Hematopoietic multipotent progenitor cell treated with erythropoietin and hydrocortisone succinate and interleukin-3 and kit ligand, for 15 days (in vitro differentiated cells): ENCODE measurements at regions not wholly inside any gene's neighbourhood (a gene's known extent, or its start where the extent isn't known, plus 50 kb on each side); places are given as distances from the start of the nearest gene placed in this dataset.

Experiments used
- DNase-seq: peaks from one replicate; pipeline ENCODE4 v3.0.0-alpha.2; 2015; ENCODE audit warnings: low spot score

DNA sequence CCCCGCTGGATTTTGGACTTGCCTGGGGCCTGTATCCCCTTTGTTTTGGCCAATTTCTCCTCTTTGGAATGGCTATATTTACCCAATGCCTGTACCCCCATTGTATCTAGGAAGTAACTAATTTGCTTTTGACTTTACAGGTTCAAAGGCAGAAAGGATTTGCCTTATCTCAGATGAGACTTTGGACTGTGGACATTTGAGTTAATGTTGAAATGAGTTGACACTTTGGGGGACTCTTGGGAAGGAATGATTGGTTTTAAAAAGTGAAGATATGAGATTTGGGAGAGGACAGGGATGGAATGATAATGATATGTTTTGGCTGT is 1220.3 kb upstream of the CITED2 start:
- no peak for DNase-seq

DNA sequence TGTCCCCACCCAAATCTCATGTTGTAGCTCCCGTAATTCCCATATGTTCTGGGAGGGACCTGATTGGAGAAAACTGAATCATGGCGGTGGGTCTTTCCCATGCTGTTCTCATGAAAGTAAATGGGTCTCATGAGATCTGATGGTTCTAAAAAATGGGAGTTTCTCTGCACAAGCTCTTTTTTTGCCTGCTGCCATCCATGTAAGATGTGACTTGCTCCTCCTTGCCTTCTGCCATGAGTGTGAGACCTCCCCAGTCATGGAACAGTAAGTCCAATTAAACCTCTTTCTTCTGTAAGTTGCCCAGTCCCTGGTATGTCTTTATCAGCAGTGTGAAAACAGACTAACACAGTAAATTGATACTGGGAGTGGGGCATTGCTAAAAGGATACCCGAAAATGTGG is 1218.4 kb upstream of the CITED2 start:
- no peak for DNase-seq

DNA sequence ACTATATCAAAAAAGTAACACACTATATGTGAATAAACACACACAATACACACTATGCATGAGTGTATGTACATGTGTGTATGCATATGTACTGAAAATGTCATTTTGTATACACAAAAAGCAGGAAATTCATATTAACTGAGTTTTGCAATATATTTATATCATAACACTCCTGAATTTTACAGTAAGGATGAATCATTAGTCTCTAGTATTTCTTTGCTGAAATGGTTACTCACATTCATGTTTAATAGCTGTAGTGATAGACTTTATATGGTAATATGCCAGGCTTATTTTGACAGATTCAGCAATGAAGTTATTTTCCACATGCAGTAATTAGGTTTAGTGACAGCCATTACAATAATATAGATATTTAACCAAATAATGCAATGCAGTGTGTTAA is 1216.2 kb upstream of the CITED2 start:
- no peak for DNase-seq

- no peak for DNase-seq
Measured at GRCh38 chr6:140586426-140587061, 1212.1 kb upstream of the CITED2 start.

- DNase-seq: no peak
Measured at GRCh38 chr6:140581601-140582000, 1207.2 kb upstream of the CITED2 start.

GRCh38 chr6:140579918-140580317 is 1205.5 kb upstream of the CITED2 start:
- DNase-seq: no peak

- no peak for DNase-seq
Measured at GRCh38 chr6:140576004-140576555, 1201.6 kb upstream of the CITED2 start.

- no peak for DNase-seq
Measured at GRCh38 chr6:140572867-140573266, 1198.4 kb upstream of the CITED2 start.

DNA sequence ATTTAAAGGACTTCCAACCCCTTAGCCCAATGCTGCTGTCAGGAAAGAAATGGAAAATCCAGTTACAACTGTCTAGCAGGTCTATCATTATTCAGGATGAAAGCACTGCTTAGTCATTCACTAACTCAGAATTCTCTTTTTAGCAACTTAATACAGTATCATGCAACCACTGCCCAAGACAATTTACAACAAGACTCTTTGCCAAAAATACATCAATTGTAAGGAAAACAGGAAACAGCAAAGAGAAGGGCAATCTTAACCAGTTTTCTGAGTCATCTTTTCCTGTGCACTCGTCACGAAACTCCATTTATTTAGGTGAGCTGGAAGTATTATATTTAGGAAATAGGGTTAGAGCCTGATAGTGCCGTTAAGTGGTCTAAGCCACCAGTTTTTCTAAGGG is 1197.7 kb upstream of the CITED2 start:
- DNase-seq: no peak

- no peak for DNase-seq
Measured at GRCh38 chr6:140571145-140571544, 1196.7 kb upstream of the CITED2 start.

DNA sequence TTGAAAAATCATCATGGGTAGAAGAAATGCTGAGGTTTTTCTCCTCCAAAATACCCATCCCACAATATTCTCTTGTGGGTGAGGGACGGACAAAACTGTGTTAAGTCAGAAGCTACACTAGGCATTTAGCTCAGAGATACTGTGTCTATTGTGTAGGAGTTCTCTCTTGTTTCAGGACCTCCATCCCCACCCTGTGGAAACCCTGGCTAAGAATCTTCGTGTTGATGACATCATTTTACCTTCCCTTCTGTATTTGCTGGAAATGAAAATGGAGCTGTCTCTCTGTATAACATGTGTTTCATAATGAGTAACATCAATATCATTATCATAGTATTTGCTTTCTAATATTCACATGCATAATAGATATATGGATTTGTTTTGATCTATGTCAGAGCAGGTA is 1193.0 kb upstream of the CITED2 start:
- no peak for DNase-seq

DNA sequence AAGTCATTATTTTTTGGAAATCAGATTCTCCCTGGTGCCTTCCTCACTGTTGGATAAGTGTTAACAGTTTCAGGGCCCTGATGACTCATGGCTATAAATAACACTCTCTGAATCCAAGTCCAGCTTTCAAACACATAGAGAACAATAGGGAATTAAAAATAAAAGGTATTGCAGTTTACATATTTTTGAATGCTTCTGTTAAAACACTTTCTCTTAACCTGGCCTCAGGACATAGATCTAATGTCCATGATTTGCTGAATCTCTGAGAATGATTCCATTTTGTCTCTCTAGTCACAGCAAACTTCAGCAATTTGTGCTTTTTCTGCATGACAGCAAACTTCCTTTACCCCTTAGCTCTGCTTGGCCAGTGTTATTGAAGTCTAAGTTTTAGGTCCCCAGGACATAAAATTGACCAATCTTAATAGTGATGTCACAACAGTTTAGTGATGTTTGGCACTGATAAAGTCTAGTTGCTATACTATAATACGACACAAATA is 1192.4 kb upstream of the CITED2 start:
- DNase-seq: no peak

DNA sequence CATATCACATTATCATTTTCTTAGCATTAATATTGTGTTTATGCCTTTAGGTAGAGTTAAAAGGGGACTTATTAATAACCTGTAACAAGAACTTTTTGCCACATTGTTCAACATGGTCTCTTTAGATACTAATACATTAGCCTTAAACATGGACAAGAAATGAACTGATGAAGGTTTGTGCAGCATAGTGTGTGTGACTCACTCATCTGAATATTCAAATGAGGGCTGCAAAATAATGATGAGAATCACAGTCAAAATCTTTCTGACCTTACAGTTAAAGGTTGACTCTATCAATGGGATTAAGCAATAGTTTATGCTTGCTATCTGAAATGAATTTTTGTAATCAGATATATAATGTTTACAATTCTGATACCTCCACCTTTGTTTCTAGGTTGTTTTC is 1189.3 kb upstream of the CITED2 start:
- DNase-seq: no peak

GRCh38 chr6:140561701-140562100 is 1187.3 kb upstream of the CITED2 start:
- no peak for DNase-seq

GRCh38 chr6:140560671-140561070 is 1186.2 kb upstream of the CITED2 start:
- no peak for DNase-seq

DNA sequence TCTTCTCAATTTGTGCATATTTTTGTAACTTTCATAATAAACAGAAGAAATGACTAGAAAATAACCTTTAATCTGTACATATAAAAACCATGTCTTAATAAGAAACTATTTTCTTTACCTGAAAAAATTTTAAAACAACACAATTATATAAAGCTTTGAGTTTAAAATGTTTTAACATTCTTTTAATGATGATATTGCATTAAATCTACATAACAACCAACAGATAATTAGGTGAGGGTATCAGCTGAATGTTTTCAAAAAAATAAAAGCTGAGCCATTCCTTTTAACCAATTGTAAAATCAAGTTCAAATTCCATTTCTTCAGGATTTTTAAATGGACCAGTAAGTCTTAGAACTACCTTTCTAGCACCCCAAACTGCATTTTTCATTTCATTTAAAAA is 1185.0 kb upstream of the CITED2 start:
- no peak for DNase-seq

GRCh38 chr6:140554421-140554820 is 1180.0 kb upstream of the CITED2 start:
- DNase-seq: no peak

- DNase-seq: no peak
Measured at GRCh38 chr6:140548366-140548765, 1173.9 kb upstream of the CITED2 start.

DNA sequence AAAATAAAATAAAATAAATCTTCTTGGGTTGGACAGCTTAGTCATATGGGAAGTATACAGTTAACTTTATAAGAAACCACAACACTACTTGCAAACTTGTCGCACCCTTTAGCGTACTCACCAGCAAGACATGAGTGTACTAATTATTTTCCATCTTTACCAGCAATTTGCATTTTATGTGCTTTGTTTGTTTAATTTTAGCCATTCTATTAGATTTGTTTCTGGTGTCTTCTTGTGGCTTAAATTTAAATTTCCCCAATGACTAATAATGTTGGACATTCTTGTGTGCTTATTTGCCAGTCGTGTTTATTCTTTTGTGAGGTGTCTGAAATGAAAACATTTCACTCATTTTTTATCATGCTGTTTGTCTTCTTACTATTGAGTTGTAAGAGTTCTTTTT is 1172.2 kb upstream of the CITED2 start:
- DNase-seq: no peak

GRCh38 chr6:140544431-140544830 is 1170.0 kb upstream of the CITED2 start:
- no peak for DNase-seq

- DNase-seq: no peak
Measured at GRCh38 chr6:140542863-140543262, 1168.4 kb upstream of the CITED2 start.

DNA sequence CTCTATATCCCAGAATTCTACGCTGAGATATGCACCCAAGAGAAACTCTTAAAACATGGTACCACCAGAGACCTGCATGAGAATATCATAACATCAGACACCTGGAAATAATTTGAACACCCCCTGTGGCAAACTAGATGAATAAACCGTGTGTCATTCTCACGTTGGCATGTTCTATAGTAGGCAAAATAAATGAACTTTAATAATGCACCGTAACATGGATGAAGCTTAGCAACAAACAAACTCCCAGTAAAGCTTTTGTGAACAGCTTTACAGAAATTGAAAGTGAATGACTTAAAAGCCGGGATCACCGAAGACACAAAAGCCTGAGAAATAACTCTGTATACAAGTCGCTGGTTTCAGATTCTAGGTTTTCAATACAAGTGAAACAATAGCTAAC is 1166.8 kb upstream of the CITED2 start:
- no peak for DNase-seq

- no peak for DNase-seq
Measured at GRCh38 chr6:140540743-140541142, 1166.3 kb upstream of the CITED2 start.

DNA sequence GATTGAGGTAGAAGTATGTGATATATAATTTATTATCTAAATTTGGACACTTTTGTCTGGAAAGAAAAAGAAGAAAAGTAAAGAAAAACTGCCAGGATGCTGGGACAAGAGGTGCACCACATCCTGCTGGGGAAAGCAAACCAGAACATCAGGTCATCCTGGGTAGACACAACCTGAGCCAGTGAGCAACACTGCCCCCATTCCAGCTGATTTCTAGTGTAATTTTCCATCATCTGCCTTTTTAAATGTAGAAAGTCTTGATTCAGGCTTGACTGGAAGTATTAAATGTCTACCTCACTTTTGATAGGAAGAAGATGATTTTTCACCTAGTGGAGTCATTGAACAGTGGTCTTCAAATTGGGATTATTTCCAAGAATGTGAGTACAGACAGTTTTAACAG is 1164.5 kb upstream of the CITED2 start:
- no peak for DNase-seq
